ENCODE measurements at regions not wholly inside any gene's neighbourhood (a gene's known extent, or its start where the extent isn't known, plus 50 kb on each side); places are given as distances from the start of the nearest gene placed in this dataset.

- no peak overlapping the region for H3K9ac ChIP-seq (ENCODE audit: low read length)
- H3K79me1 ChIP-seq (ENCODE audit: low read length) = peaks cover 1% of the 10 kb centered on the region
- H3K23ac ChIP-seq (ENCODE audit: low read length) = no peak overlapping the region
- no peaks in the 10 kb centered on the region for H3K79me2 ChIP-seq (ENCODE audit: control insufficient read depth, insufficient read depth, low read length)
- no peak overlapping the region for H3K4ac ChIP-seq (ENCODE audit: low read depth, low read length)
- no peak overlapping the region for H2BK15ac ChIP-seq (replicated peaks; ENCODE audit: low read depth)
- peaks cover 2% of the 10 kb centered on the region for H3K4me1 ChIP-seq (ENCODE audit: control insufficient read depth, low read depth, low read length)
- H3K36me3 ChIP-seq (ENCODE audit: control insufficient read depth, insufficient read depth, low read length) = no peaks in the 10 kb centered on the region
- no peak overlapping the region for H3K4me2 ChIP-seq (ENCODE audit: low read length)
- H3K18ac ChIP-seq (ENCODE audit: low read length) = no peak overlapping the region
- no peak overlapping the region for H3K56ac ChIP-seq (ENCODE audit: low read length)
- no peak overlapping the region for H2BK5ac ChIP-seq (ENCODE audit: low read length)
- H4K5ac ChIP-seq (ENCODE audit: low read length) = no peak overlapping the region
- H2BK120ac ChIP-seq (ENCODE audit: low read depth, low read length) = no peak overlapping the region
- no peak overlapping the region for H3K4me3 ChIP-seq (ENCODE audit: low read length)
- H3K27ac ChIP-seq (ENCODE audit: low read depth, low read length) = no peak overlapping the region
- H2AK5ac ChIP-seq (ENCODE audit: low read length) = no peak overlapping the region
- H4K8ac ChIP-seq (ENCODE audit: low read depth, low read length) = no peak overlapping the region
- DNase-seq = no peak
- no peaks in the 10 kb centered on the region for H3K27me3 ChIP-seq (ENCODE audit: insufficient read depth, low read length, poor library complexity)
Observed at GRCh38 chr6:56694002-56694401, 51.3 kb upstream of the DST start.

GRCh38 chr6:56693246-56693607 is 50.5 kb upstream of the DST start:
- H4K8ac ChIP-seq (ENCODE audit: low read depth, low read length) = no peak overlapping the region
- no peak overlapping the region for H3K4me3 ChIP-seq (ENCODE audit: low read length)

GRCh38 chr6:56692523-56693245 is 50.0 kb upstream of the DST start:
- Histone ChIP-seq H3K23ac (ENCODE audit: low read length) (no peak overlapping the region), H3K4me2 (ENCODE audit: low read length) (no peak overlapping the region), H3K18ac (ENCODE audit: low read length) (no peak overlapping the region), H2BK15ac (replicated peaks; ENCODE audit: low read depth) (no peak overlapping the region), H3K4me3 (ENCODE audit: low read length) (no peak overlapping the region), H3K4ac (ENCODE audit: low read depth, low read length) (no peak overlapping the region), H4K8ac (ENCODE audit: low read depth, low read length) (no peak overlapping the region), H3K79me1 (ENCODE audit: low read length) (peaks cover 1% of the 10 kb centered on the region), H3K27ac (ENCODE audit: low read depth, low read length) (no peak overlapping the region), H3K27me3 (ENCODE audit: insufficient read depth, low read length, poor library complexity) (no peaks in the 10 kb centered on the region), H3K56ac (ENCODE audit: low read length) (no peak overlapping the region), H3K36me3 (ENCODE audit: control insufficient read depth, insufficient read depth, low read length) (no peaks in the 10 kb centered on the region), H3K79me2 (ENCODE audit: control insufficient read depth, insufficient read depth, low read length) (no peaks in the 10 kb centered on the region), H3K4me1 (ENCODE audit: control insufficient read depth, low read depth, low read length) (peaks cover 2% of the 10 kb centered on the region), H4K5ac (ENCODE audit: low read length) (no peak overlapping the region), H2BK120ac (ENCODE audit: low read depth, low read length) (no peak overlapping the region), H2AK5ac (ENCODE audit: low read length) (no peak overlapping the region), H3K9ac (ENCODE audit: low read length) (no peak overlapping the region), H2BK5ac (ENCODE audit: low read length) (no peak overlapping the region)
- no CpG with 5 or more reads among the region's 8 CpGs for WGBS (ENCODE audit: extremely low coverage, insufficient coverage, low lambda C conversion rate)
- no peak for DNase-seq

More at GRCh38 chr6:56693246-56693607, 50.5 kb upstream of the DST start:
- Histone ChIP-seq H3K23ac (ENCODE audit: low read length) (no peak overlapping the region), H2BK5ac (ENCODE audit: low read length) (no peak overlapping the region), H3K4me1 (ENCODE audit: control insufficient read depth, low read depth, low read length) (peaks cover 2% of the 10 kb centered on the region), H3K79me2 (ENCODE audit: control insufficient read depth, insufficient read depth, low read length) (no peaks in the 10 kb centered on the region), H3K79me1 (ENCODE audit: low read length) (peaks cover 1% of the 10 kb centered on the region), H3K9ac (ENCODE audit: low read length) (no peak overlapping the region), H2BK120ac (ENCODE audit: low read depth, low read length) (no peak overlapping the region), H3K4me2 (ENCODE audit: low read length) (no peak overlapping the region), H2AK5ac (ENCODE audit: low read length) (no peak overlapping the region), H3K27ac (ENCODE audit: low read depth, low read length) (no peak overlapping the region), H3K36me3 (ENCODE audit: control insufficient read depth, insufficient read depth, low read length) (no peaks in the 10 kb centered on the region), H3K4ac (ENCODE audit: low read depth, low read length) (no peak overlapping the region), H2BK15ac (replicated peaks; ENCODE audit: low read depth) (no peak overlapping the region), H3K56ac (ENCODE audit: low read length) (no peak overlapping the region), H4K5ac (ENCODE audit: low read length) (no peak overlapping the region), H3K27me3 (ENCODE audit: insufficient read depth, low read length, poor library complexity) (no peaks in the 10 kb centered on the region), H3K18ac (ENCODE audit: low read length) (no peak overlapping the region)
- WGBS (ENCODE audit: extremely low coverage, insufficient coverage, low lambda C conversion rate) = no CpG with 5 or more reads among the region's 5 CpGs
- no peak for DNase-seq

All from mesendoderm (in vitro differentiated cells).